ENCODE measurements at regions not wholly inside any gene's neighbourhood (a gene's known extent, or its start where the extent isn't known, plus 50 kb on each side); places are given as distances from the start of the nearest gene placed in this dataset.

DNA sequence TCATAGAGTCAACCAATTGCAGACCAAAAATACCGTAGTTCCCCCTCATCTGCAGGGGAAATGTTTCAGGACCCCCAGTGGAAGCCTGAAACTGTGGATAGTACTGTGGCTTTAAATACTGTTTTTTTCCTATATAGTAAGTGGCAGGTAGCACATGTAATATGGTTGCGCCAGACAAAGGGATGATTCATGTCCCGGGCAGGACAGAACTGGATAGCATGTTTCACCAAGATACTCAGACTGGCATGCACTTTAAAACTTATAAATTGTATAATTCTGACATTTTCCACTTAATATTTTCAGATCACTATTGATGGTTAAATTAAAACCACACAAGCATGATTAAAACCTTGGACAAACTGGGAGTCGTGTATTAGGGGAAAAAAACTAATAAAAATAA is 276.3 kb upstream of the AGA start:
- no peak for TF ChIP-seq CTCF (IDR thresholded peaks at IDR 0.05; ENCODE audit: control insufficient read depth, insufficient read depth, low read depth, low read length, missing control alignments)
- H3K4me3 ChIP-seq (ENCODE audit: control insufficient read depth, low read depth, low read length), result no peak overlapping the region
- DNase-seq (ENCODE audit: low read depth), result no peak

DNA sequence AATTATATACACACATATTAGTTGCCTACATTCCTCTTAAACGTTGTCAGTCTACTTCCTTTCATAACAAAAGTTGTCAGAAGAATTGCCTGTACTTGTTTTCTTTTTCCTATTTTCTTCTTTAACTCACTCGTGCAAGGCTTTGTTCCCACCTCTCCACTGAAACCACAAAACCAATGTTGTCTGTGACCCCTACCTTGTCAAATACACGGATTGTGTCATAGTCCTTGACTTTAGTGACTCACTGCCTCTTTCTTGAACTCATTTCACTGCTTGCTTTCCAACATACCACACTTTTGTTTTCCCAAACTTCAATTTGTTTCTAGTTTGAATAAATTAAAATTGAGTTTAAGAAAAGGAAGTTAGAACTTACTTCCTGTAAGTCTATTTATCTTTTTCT is 283.9 kb upstream of the AGA start:
- TF ChIP-seq CTCF (IDR thresholded peaks at IDR 0.05; ENCODE audit: control insufficient read depth, insufficient read depth, low read depth, low read length, missing control alignments), result no peak
- H3K4me3 ChIP-seq (ENCODE audit: control insufficient read depth, low read depth, low read length), result no peak overlapping the region
- DNase-seq (ENCODE audit: low read depth), result no peak

GRCh38 chr4:177728361-177729152 is 286.3 kb upstream of the AGA start:
- no peak overlapping the region; the same call in 1 of the 2 replicates for H3K4me3 ChIP-seq (ENCODE audit: control insufficient read depth, low read depth, low read length)
- DNase-seq (ENCODE audit: low read depth), result no peak
- no peak for TF ChIP-seq CTCF (IDR thresholded peaks at IDR 0.05; ENCODE audit: control insufficient read depth, insufficient read depth, low read depth, low read length, missing control alignments)

GRCh38 chr4:177729681-177730080 is 287.4 kb upstream of the AGA start:
- TF ChIP-seq CTCF (IDR thresholded peaks at IDR 0.05; ENCODE audit: control insufficient read depth, insufficient read depth, low read depth, low read length, missing control alignments), result no peak
- H3K4me3 ChIP-seq (ENCODE audit: control insufficient read depth, low read depth, low read length), result no peak overlapping the region
- no peak for DNase-seq (ENCODE audit: low read depth)

GRCh38 chr4:177737387-177737940 is 295.2 kb upstream of the AGA start:
- no peak overlapping the region for H3K4me3 ChIP-seq (ENCODE audit: control insufficient read depth, low read depth, low read length)
- no peak for TF ChIP-seq CTCF (IDR thresholded peaks at IDR 0.05; ENCODE audit: control insufficient read depth, insufficient read depth, low read depth, low read length, missing control alignments)
- no peak for DNase-seq (ENCODE audit: low read depth)

DNA sequence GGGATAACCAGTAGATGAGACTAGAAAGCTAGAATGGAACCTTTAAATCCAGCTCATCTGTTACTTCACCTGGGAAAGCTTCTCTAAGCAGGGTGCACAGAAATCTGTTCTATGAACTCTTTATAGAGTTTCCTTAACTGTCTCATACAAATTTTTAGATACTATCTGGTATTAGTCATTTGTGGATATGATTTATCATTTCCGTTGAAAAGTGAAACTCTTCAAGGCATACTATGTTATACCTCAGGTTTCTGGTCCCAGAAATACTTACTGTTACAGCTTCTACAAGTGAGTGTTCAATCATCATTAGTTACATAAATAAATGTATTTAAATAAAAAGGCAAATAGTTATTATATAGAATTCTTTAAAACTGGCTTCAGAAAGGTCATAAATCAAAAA is 298.3 kb upstream of the AGA start:
- no peak for TF ChIP-seq CTCF (IDR thresholded peaks at IDR 0.05; ENCODE audit: control insufficient read depth, insufficient read depth, low read depth, low read length, missing control alignments)

More for the DNA sequence above, 298.3 kb upstream of the AGA start:
- DNase-seq (ENCODE audit: low read depth), result no peak
- no peak overlapping the region for H3K4me3 ChIP-seq (ENCODE audit: control insufficient read depth, low read depth, low read length)

Data from AG09309 (cell line).